Fibroblast of lung (primary cell): ENCODE measurements at regions not wholly inside any gene's neighbourhood (a gene's known extent, or its start where the extent isn't known, plus 50 kb on each side); places are given as distances from the start of the nearest gene placed in this dataset.
A peak's percentile ranks its signal among the peaks of the same experiment; 100 is the strongest.

Experiments
- DNase-seq, 2 donors: peaks; one replicate each; pipeline versions ENCODE4 v3.0.0 to v3.0.0-alpha.2; 2010; ENCODE audit warnings: low read depth in 2 of 2
- H2AFZ ChIP-seq: 2 replicates; pipeline ENCODE4 v1.5.1; 2012; ENCODE audit warnings: low read length, control low read depth, inconsistent platforms
- H3K27ac ChIP-seq: 2 replicates; pipeline ENCODE4 v1.5.1; 2011; ENCODE audit warnings: low read length, control low read depth; ENCODE audit not compliant: insufficient read depth
- H3K27me3 ChIP-seq: 2 replicates; pipeline ENCODE4 v1.5.1; 2011; ENCODE audit warnings: mild to moderate bottlenecking, low read length; ENCODE audit not compliant: control insufficient read depth, insufficient read depth
- H3K36me3 ChIP-seq: 2 replicates; pipeline ENCODE4 v1.5.1; 2011; ENCODE audit warnings: low read length; ENCODE audit not compliant: control insufficient read depth, insufficient read depth
- H3K4me1 ChIP-seq: 2 replicates; pipeline ENCODE4 v1.5.1; 2011; ENCODE audit warnings: low read length; ENCODE audit not compliant: control insufficient read depth, insufficient read depth; ENCODE audit errors: extremely low read depth
- H3K4me2 ChIP-seq: 2 replicates; pipeline ENCODE4 v1.5.1; 2011; ENCODE audit warnings: low read length, control low read depth; ENCODE audit not compliant: insufficient read depth; ENCODE audit errors: extremely low read depth
- H3K4me3 ChIP-seq, 4 experiments: fragments of 200-600 bp in 1 of 4; sonication (generic) in 1 of 4; replicated peaks in 1 of 4; 2 replicates each; pipeline ENCODE4 v1.5.1; 2011 to 2016; ENCODE audit warnings: low read length in 4 of 4, low read depth in 3 of 4, mild to moderate bottlenecking in 3 of 4, control low read depth in 2 of 4, inconsistent platforms in 1 of 4, mixed read lengths in 1 of 4; ENCODE audit not compliant: insufficient read depth in 1 of 4; ENCODE audit errors: control extremely low read depth in 1 of 4
- H3K79me2 ChIP-seq: 2 replicates; pipeline ENCODE4 v1.5.1; 2012; ENCODE audit warnings: mild to moderate bottlenecking, low read length, inconsistent platforms; ENCODE audit not compliant: control insufficient read depth, insufficient read depth
- H3K9ac ChIP-seq: 2 replicates; pipeline ENCODE4 v1.5.1; 2011; ENCODE audit warnings: mild to moderate bottlenecking, low read length, control low read depth; ENCODE audit not compliant: insufficient read depth
- H3K9me3 ChIP-seq: 2 replicates; pipeline ENCODE4 v1.5.1; 2012; ENCODE audit warnings: low read depth, low read length; ENCODE audit not compliant: control insufficient read depth, insufficient read depth
- H4K20me1 ChIP-seq: 2 replicates; pipeline ENCODE4 v1.5.1; 2011; ENCODE audit warnings: low read length; ENCODE audit not compliant: control insufficient read depth, insufficient read depth; ENCODE audit errors: extremely low read depth
- CTCF ChIP-seq, 2 donors: IDR thresholded peaks in 1 of 2; conservative IDR thresholded peaks in 1 of 2; 1 replicate in 1 of 2; 2 replicates in 1 of 2; pipeline ENCODE4 v1.5.1; 2011 to 2012; ENCODE audit warnings: low read length in 2 of 2, control low read depth in 1 of 2, inconsistent platforms in 1 of 2, low read depth in 1 of 2, mild to moderate bottlenecking in 1 of 2
- EZH2 ChIP-seq: IDR thresholded peaks from 2 replicates; pipeline ENCODE4 v1.5.1; 2012; ENCODE audit warnings: low read length, control low read depth, mild to moderate bottlenecking; ENCODE audit errors: missing control alignments

GRCh38 chr16:86214326-86215232 lies 295.7 kb upstream of the FOXF1 start:
- no peaks in the 10 kb centered on the region for H3K79me2 ChIP-seq
- no peaks in the 10 kb centered on the region for H3K27me3 ChIP-seq
- H3K27ac ChIP-seq: peak overlapping the region; percentile 51
- H3K36me3 ChIP-seq: no peaks in the 10 kb centered on the region
- peaks cover 10% of the 10 kb centered on the region for H3K4me1 ChIP-seq
- H3K4me2 ChIP-seq: peak overlapping the region; percentile 55
- DNase-seq: peak; percentile 51 to 57
- H3K9ac ChIP-seq: no peak overlapping the region
- H2AFZ ChIP-seq: no peak overlapping the region
- H4K20me1 ChIP-seq: no peaks in the 10 kb centered on the region
- H3K9me3 ChIP-seq: no peaks in the 10 kb centered on the region
- TF ChIP-seq EZH2 (no peak), CTCF (conservative IDR thresholded peaks at IDR 0.05 in 1 of 2, IDR thresholded peaks at IDR 0.05 in 1 of 2; ENCODE audit: low read depth in 1 of 2, low read length in 2 of 2) (no peak)
- no peak overlapping the region for H3K4me3 ChIP-seq

- H3K27ac ChIP-seq: peak overlapping the region; percentile 30
- H3K9me3 ChIP-seq: no peaks in the 10 kb centered on the region
- no peak for TF ChIP-seq CTCF (conservative IDR thresholded peaks at IDR 0.05 in 1 of 2, IDR thresholded peaks at IDR 0.05 in 1 of 2; ENCODE audit: low read depth in 1 of 2, low read length in 2 of 2)
- no peak for TF ChIP-seq EZH2
- H3K27me3 ChIP-seq: no peaks in the 10 kb centered on the region
- no peak overlapping the region for H3K9ac ChIP-seq
- H2AFZ ChIP-seq: no peak overlapping the region
- no peak overlapping the region for H3K4me2 ChIP-seq
- DNase-seq: peak in 1 of 2 donors; percentile 64
- H3K79me2 ChIP-seq: no peaks in the 10 kb centered on the region
- H3K36me3 ChIP-seq: no peaks in the 10 kb centered on the region
- no peaks in the 10 kb centered on the region for H4K20me1 ChIP-seq
- H3K4me1 ChIP-seq: peaks cover 16% of the 10 kb centered on the region
- H3K4me3 ChIP-seq: no peak overlapping the region
These were observed 294.9 kb upstream of the FOXF1 start for GRCh38 chr16:86215233-86215978.

- H3K4me2 ChIP-seq: no peak overlapping the region
- no peak overlapping the region for H2AFZ ChIP-seq
- no peak overlapping the region for H3K4me3 ChIP-seq
- no peak for TF ChIP-seq CTCF (conservative IDR thresholded peaks at IDR 0.05 in 1 of 2, IDR thresholded peaks at IDR 0.05 in 1 of 2; ENCODE audit: low read depth in 1 of 2, low read length in 2 of 2)
- TF ChIP-seq EZH2: no peak
- no peak overlapping the region for H3K27ac ChIP-seq
- DNase-seq: no peak
- no peaks in the 10 kb centered on the region for H3K9me3 ChIP-seq
- H3K4me1 ChIP-seq: peaks cover 20% of the 10 kb centered on the region
- H3K27me3 ChIP-seq: no peaks in the 10 kb centered on the region
- no peaks in the 10 kb centered on the region for H4K20me1 ChIP-seq
- no peak overlapping the region for H3K9ac ChIP-seq
- H3K79me2 ChIP-seq: no peaks in the 10 kb centered on the region
- H3K36me3 ChIP-seq: no peaks in the 10 kb centered on the region
These were observed 294.2 kb upstream of the FOXF1 start for GRCh38 chr16:86215979-86216585.
